ENCODE measurements at regions not wholly inside any gene's neighbourhood (a gene's known extent, or its start where the extent isn't known, plus 50 kb on each side); places are given as distances from the start of the nearest gene placed in this dataset.

DNA sequence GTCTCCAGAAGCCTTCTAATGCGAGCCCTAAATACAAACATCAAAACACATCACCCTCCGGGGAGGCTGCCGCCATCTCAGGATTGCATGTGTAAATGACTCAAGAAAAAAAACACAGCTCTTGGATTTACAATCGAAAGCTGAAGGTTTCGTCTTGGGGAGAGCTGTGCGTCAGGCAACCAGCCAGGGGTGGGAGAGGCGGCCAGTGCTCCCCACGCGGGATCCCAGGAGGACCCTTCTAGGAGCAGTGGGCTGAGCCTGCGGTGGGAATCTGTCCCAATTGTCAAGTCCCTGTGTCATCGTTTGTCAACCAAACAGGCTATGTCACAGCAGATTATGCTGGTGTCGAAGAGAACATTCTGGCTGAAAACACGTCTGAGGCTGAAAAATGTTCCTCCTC lies 209.7 kb downstream of the ABCC12 start:
- TF ChIP-seq CTCF (IDR thresholded peaks at IDR 0.05), result no peak
- no peak for TF ChIP-seq POLR2AphosphoS5 (IDR thresholded peaks at IDR 0.05; ENCODE audit: low read depth, low read length)
- no peak for TF ChIP-seq TCF7L2 (IDR thresholded peaks at IDR 0.05; ENCODE audit: low read depth, low read length)
- TF ChIP-seq SIN3A (IDR thresholded peaks at IDR 0.05; ENCODE audit: borderline replicate concordance, insufficient read depth, low read depth, low read length), result no peak
- no peak for TF ChIP-seq REST (IDR thresholded peaks at IDR 0.05; ENCODE audit: insufficient read depth in 1 of 2, low read depth in 2 of 2, low read length in 1 of 2)
